GM18868 (cell line): ENCODE measurements at regions not wholly inside any gene's neighbourhood (a gene's known extent, or its start where the extent isn't known, plus 50 kb on each side); places are given as distances from the start of the nearest gene placed in this dataset.
"Not testable (repeated sequence)": the region's sequence is repeated elsewhere in the genome, so short reads cannot be mapped to it uniquely, and the experiment has no call there.

Source experiments
- ATAC-seq: cut with Tn5 transposase; IDR thresholded peaks from one replicate; pipeline ENCODE4 v1.9.1; 2021; ENCODE audit warnings: mild to moderate bottlenecking, moderate library complexity; ENCODE audit not compliant: unreplicated experiment

GRCh38 chr20:56689318-56689717 lies 60.2 kb downstream of the TFAP2C start:
- no peak for ATAC-seq

- ATAC-seq = no peak
Observed at GRCh38 chr20:56689852-56690485, 60.9 kb downstream of the TFAP2C start.

- no peak for ATAC-seq
Observed at GRCh38 chr20:56690531-56691175, 61.5 kb downstream of the TFAP2C start.

GRCh38 chr20:56691325-56691998 lies 62.4 kb downstream of the TFAP2C start:
- no peak for ATAC-seq

GRCh38 chr20:56693217-56693616 lies 64.1 kb downstream of the TFAP2C start:
- ATAC-seq = no peak

GRCh38 chr20:56697476-56697875 lies 68.4 kb downstream of the TFAP2C start:
- no peak for ATAC-seq

GRCh38 chr20:56698297-56698696 lies 69.2 kb downstream of the TFAP2C start:
- no peak for ATAC-seq

- no peak for ATAC-seq
Observed at GRCh38 chr20:56698749-56699148, 69.6 kb downstream of the TFAP2C start.

- ATAC-seq = no peak
Observed at GRCh38 chr20:56702931-56703840, 74.1 kb downstream of the TFAP2C start.

- ATAC-seq = no peak
Observed at GRCh38 chr20:56706867-56707360, 77.8 kb downstream of the TFAP2C start.

GRCh38 chr20:56708991-56709390 lies 79.9 kb downstream of the TFAP2C start:
- ATAC-seq = no peak

- no peak for ATAC-seq
Observed at GRCh38 chr20:56710125-56710524, 81.0 kb downstream of the TFAP2C start.

- ATAC-seq = not testable (repeated sequence)
Observed at GRCh38 chr20:56710577-56710976, 81.5 kb downstream of the TFAP2C start.

- ATAC-seq = no peak
Observed at GRCh38 chr20:56711018-56711417, 81.9 kb downstream of the TFAP2C start.

GRCh38 chr20:56715309-56715708 lies 86.2 kb downstream of the TFAP2C start:
- ATAC-seq = no peak

GRCh38 chr20:56715902-56716519 lies 86.9 kb downstream of the TFAP2C start:
- no peak for ATAC-seq

GRCh38 chr20:56716806-56717205 lies 87.7 kb downstream of the TFAP2C start:
- no peak for ATAC-seq

- no peak for ATAC-seq
Observed at GRCh38 chr20:56718816-56719215, 89.7 kb downstream of the TFAP2C start.

- no peak for ATAC-seq
Observed at GRCh38 chr20:56720620-56721213, 91.6 kb downstream of the TFAP2C start.

- peak; percentile 86 for ATAC-seq
Observed at GRCh38 chr20:56722042-56722441, 92.9 kb downstream of the TFAP2C start.
